ENCODE measurements at regions not wholly inside any gene's neighbourhood (a gene's known extent, or its start where the extent isn't known, plus 50 kb on each side); places are given as distances from the start of the nearest gene placed in this dataset.

- Histone ChIP-seq H3K27ac (no peak overlapping the region), H3K4me3 (no peak overlapping the region)
- TF ChIP-seq, protein P1, sequence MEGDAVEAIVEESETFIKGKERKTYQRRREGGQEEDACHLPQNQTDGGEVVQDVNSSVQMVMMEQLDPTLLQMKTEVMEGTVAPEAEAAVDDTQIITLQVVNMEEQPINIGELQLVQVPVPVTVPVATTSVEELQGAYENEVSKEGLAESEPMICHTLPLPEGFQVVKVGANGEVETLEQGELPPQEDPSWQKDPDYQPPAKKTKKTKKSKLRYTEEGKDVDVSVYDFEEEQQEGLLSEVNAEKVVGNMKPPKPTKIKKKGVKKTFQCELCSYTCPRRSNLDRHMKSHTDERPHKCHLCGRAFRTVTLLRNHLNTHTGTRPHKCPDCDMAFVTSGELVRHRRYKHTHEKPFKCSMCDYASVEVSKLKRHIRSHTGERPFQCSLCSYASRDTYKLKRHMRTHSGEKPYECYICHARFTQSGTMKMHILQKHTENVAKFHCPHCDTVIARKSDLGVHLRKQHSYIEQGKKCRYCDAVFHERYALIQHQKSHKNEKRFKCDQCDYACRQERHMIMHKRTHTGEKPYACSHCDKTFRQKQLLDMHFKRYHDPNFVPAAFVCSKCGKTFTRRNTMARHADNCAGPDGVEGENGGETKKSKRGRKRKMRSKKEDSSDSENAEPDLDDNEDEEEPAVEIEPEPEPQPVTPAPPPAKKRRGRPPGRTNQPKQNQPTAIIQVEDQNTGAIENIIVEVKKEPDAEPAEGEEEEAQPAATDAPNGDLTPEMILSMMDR (IDR thresholded peaks at IDR 0.05) = no peak
- no peak for DNase-seq (ENCODE audit: low spot score)
Measured at GRCh38 chr2:217332417-217332791, 472.5 kb upstream of the TNP1 start.

GRCh38 chr2:217331523-217332416 lies 471.9 kb upstream of the TNP1 start:
- DNase-seq (ENCODE audit: low spot score) = no peak
- peak overlapping the region in 1 of 2 donors; percentile 62 for H3K27ac ChIP-seq
- TF ChIP-seq, protein P1 (IDR thresholded peaks at IDR 0.05) = no peak

DNA sequence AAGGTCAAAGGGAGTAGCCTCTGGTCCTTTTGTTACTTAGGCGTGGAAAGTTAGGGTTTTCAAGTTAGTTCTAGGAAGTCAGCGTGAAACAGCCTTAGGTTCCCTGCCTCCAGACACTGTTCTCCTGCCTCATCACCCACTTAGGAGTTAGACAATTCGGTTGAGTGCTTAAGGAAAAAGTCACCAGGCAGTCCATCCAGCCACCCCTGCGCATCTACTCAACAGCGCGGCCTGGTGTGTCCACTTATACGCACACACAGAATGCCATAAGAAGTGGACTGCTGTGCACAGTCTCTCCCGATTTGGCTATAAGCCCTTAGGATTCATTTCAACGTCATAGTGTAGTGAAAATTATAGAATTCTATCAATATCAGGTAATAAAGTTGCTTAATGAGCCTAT lies 470.8 kb upstream of the TNP1 start:
- no peak overlapping the region for H3K27ac ChIP-seq
- DNase-seq (ENCODE audit: low spot score) = no peak
- no peak overlapping the region for H3K4me3 ChIP-seq
- TF ChIP-seq, protein P1 (IDR thresholded peaks at IDR 0.05) = no peak

More at GRCh38 chr2:217331523-217332416, 471.9 kb upstream of the TNP1 start:
- no peak overlapping the region for H3K4me3 ChIP-seq

DNA sequence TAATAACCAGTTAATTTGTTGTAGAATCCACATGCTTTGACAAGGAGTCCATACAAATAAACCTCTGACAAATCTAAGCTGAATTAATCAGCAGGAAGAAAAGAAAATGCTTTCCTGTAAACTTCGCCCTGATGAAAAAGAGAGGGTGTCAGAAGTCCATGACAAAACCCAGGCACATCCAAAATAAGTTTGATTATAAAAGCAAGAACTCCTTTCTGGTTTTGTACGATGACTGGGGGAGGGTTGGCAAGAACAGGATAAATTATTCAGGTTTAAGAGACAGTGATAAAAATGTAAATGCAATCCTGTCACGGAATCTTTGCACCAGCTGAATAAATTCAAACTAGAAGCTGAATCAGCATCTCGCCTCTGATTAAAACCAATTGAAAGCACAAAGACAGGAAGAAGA lies 469.2 kb upstream of the TNP1 start:
- no peak overlapping the region for H3K27ac ChIP-seq
- TF ChIP-seq, protein P1 (IDR thresholded peaks at IDR 0.05) = no peak
- DNase-seq (ENCODE audit: low spot score) = no peak
- no peak overlapping the region for H3K4me3 ChIP-seq

DNA sequence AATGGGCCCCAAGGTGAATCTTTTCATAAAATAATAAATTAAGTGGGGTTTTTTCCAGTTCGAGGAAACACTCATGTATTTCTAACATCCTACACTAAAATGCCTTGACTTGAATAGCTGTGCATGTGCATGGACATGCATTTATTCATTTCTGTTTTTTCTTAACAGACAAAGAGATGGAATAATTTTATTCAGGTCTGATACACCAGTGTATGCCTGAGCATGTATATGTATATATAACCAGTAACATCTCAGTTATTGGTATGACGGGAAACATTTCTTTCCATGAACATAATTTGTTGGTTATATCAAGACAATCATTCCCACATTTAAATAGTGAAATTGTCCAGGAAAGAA lies 468.7 kb upstream of the TNP1 start:
- no peak overlapping the region for H3K4me3 ChIP-seq
- no peak for DNase-seq (ENCODE audit: low spot score)
- H3K27ac ChIP-seq = no peak overlapping the region
- TF ChIP-seq, protein P1 (IDR thresholded peaks at IDR 0.05) = no peak

- no peak overlapping the region for H3K4me3 ChIP-seq
- H3K27ac ChIP-seq = no peak overlapping the region
- DNase-seq (ENCODE audit: low spot score) = no peak
- TF ChIP-seq, protein P1 (IDR thresholded peaks at IDR 0.05) = no peak
Measured at GRCh38 chr2:217327953-217328621, 468.2 kb upstream of the TNP1 start.

All from coronary artery (tissue), 2 donors.